Neuronal stem cell (in vitro differentiated cells): ENCODE measurements at regions not wholly inside any gene's neighbourhood (a gene's known extent, or its start where the extent isn't known, plus 50 kb on each side); places are given as distances from the start of the nearest gene placed in this dataset.
"Not testable (repeated sequence)": the region's sequence is repeated elsewhere in the genome, so short reads cannot be mapped to it uniquely, and the experiment has no call there.

ENCODE experiments used
- DNase-seq: peaks from one replicate; pipeline ENCODE4 v3.0.0-alpha.2; 2013; ENCODE audit warnings: low spot score
- H2AFZ ChIP-seq: one replicate; pipeline ENCODE4 v1.6.1; 2013; ENCODE audit warnings: mild to moderate bottlenecking, low read length, inconsistent platforms
- H2AK5ac ChIP-seq: 2 replicates; pipeline ENCODE4 v1.6.1; 2013; ENCODE audit warnings: low read depth, mild to moderate bottlenecking, inconsistent platforms, low read length, moderate library complexity, mixed read lengths
- H2BK120ac ChIP-seq: 2 replicates; pipeline ENCODE4 v1.6.1; 2013; ENCODE audit warnings: low read depth, mild to moderate bottlenecking, inconsistent platforms, low read length, moderate library complexity, mixed read lengths
- H2BK12ac ChIP-seq: one replicate; pipeline ENCODE4 v1.6.1; 2013; ENCODE audit warnings: low read length, inconsistent platforms
- H2BK15ac ChIP-seq: 2 replicates; pipeline ENCODE4 v1.6.1; 2013; ENCODE audit warnings: mild to moderate bottlenecking, low read length, inconsistent platforms, mixed read lengths
- H2BK5ac ChIP-seq: one replicate; pipeline ENCODE4 v1.6.1; 2013; ENCODE audit warnings: inconsistent platforms, mild to moderate bottlenecking, low read length, moderate library complexity
- H3K14ac ChIP-seq: one replicate; pipeline ENCODE4 v1.6.1; 2013; ENCODE audit warnings: low read length, inconsistent platforms
- H3K18ac ChIP-seq: 2 replicates; pipeline ENCODE4 v1.6.1; 2013; ENCODE audit warnings: low read length, inconsistent platforms
- H3K23ac ChIP-seq: 2 replicates; pipeline ENCODE4 v1.6.1; 2013; ENCODE audit warnings: low read depth, mild to moderate bottlenecking, mixed read lengths, low read length, inconsistent platforms; ENCODE audit not compliant: poor library complexity
- H3K27ac ChIP-seq: replicated peaks from 3 replicates; pipeline ENCODE4 v1.5.1; 2013; ENCODE audit warnings: low read length, inconsistent platforms
- H3K27me3 ChIP-seq, 3 experiments: 2 replicates each; pipeline ENCODE4 v1.6.1; 2013; ENCODE audit warnings: low read length in 3 of 3, mild to moderate bottlenecking in 2 of 3, inconsistent platforms in 1 of 3, low read depth in 1 of 3, mixed read lengths in 1 of 3, moderate library complexity in 1 of 3; ENCODE audit not compliant: control insufficient read depth in 3 of 3, insufficient read depth in 3 of 3
- H3K36me3 ChIP-seq, 2 donors: replicated peaks in 1 of 2; 2 replicates each; pipeline ENCODE4 v1.6.1; 2013; ENCODE audit warnings: low read length in 2 of 2; ENCODE audit not compliant: control insufficient read depth in 2 of 2, insufficient read depth in 2 of 2
- H3K4ac ChIP-seq: 2 replicates; pipeline ENCODE4 v1.6.1; 2013; ENCODE audit warnings: inconsistent platforms, mild to moderate bottlenecking, low read length, moderate library complexity
- H3K4me1 ChIP-seq, 2 donors: 1 replicate in 1 of 2; 2 replicates in 1 of 2; pipeline ENCODE4 v1.6.1; 2013; ENCODE audit warnings: low read length in 2 of 2, low read depth in 1 of 2; ENCODE audit not compliant: control insufficient read depth in 2 of 2, insufficient read depth in 1 of 2
- H3K4me2 ChIP-seq: one replicate; pipeline ENCODE4 v1.6.1; 2013; ENCODE audit warnings: mild to moderate bottlenecking, low read length, inconsistent platforms; ENCODE audit not compliant: insufficient read depth, poor library complexity, severe bottlenecking
- H3K4me3 ChIP-seq, 2 donors: 2 replicates each; pipeline ENCODE4 v1.5.1; 2013; ENCODE audit warnings: low read length in 2 of 2, mild to moderate bottlenecking in 2 of 2, inconsistent platforms in 1 of 2, moderate library complexity in 1 of 2
- H3K79me1 ChIP-seq: one replicate; pipeline ENCODE4 v1.6.1; 2013; ENCODE audit warnings: low read depth, mild to moderate bottlenecking, inconsistent platforms, low read length, moderate library complexity
- H3K9ac ChIP-seq: one replicate; pipeline ENCODE4 v1.6.1; 2013; ENCODE audit warnings: mild to moderate bottlenecking, low read depth, low read length, inconsistent platforms; ENCODE audit not compliant: poor library complexity
- H3K9me3 ChIP-seq, 2 donors: replicated peaks in 1 of 2; 2 replicates each; pipeline versions ENCODE3 to v1.6.1; 2013; ENCODE audit warnings: low read length in 2 of 2, mild to moderate bottlenecking in 2 of 2, inconsistent platforms in 1 of 2, low read depth in 1 of 2, mixed read lengths in 1 of 2, moderate library complexity in 1 of 2; ENCODE audit not compliant: control insufficient read depth in 2 of 2, insufficient read depth in 1 of 2
- H4K8ac ChIP-seq: one replicate; pipeline ENCODE4 v1.6.1; 2013; ENCODE audit warnings: low read depth, mild to moderate bottlenecking, inconsistent platforms, low read length, moderate library complexity
- H4K91ac ChIP-seq: one replicate; pipeline ENCODE4 v1.6.1; 2013; ENCODE audit warnings: low read length, low read depth, mild to moderate bottlenecking, inconsistent platforms; ENCODE audit not compliant: poor library complexity
- WGBS, 2 donors: extraction: QIAGEN DNeasy Blood & Tissue Kit; methylation state at CpG; one replicate each; pipeline ENCODE4 v1.1.7; 2013; ENCODE audit warnings: missing lambda C conversion rate in 2 of 2, mixed read lengths in 1 of 2; ENCODE audit not compliant: insufficient read length in 2 of 2, insufficient replicate concordance in 1 of 2; ENCODE audit errors: extremely low coverage in 2 of 2; 5-methylcytosine and 5-hydroxymethylcytosine counted together

DNA sequence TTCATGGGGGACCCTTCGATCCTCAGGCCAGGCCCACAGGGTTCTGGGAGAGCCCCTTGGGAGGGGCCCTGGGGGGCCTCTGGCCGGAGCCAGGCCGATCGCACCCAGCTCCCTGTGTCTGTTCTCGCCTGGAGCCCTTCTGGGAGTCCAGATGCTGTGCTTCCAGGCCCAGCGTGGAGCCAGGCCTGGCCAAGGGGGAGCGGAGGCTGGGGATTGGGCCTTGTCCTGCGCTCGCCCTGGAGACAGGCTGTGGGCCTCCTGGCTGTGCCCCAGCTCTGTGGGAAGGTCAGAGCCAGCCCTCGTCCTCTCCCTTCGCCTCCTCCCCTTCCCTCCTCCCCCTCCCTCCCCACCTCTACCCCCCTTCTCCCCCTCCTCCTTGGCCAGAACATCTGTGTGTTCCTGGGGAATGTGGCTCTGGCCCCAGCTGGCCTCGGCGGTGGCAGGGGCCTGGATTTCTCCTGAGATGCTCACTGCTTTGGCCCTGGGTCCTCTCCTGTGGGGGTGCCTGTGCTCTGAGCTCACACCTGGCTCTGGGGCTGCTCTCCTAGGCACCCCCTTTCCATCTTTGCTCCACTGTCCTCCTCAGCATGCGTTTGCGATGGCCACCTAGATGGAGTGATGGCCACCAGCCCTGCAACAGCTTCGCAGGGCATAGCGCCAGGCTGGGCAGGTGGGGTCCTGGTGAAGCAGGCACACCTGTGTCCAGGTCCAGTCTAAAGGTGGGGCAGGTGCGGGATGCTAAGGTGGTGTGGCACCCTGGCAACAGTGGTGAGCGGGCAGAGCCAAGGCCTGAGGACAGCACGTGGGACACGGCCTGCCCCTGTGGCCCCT lies 90.6 kb upstream of the CIBAR2 start:
- H3K36me3 ChIP-seq, result no peaks in the 10 kb centered on the region
- peak; percentile 48 for DNase-seq
- H3K9me3 ChIP-seq, result no peaks in the 10 kb centered on the region
- peak overlapping the region; percentile 47 for H2AFZ ChIP-seq
- H2BK120ac ChIP-seq, result peak overlapping the region; percentile 68
- H3K79me1 ChIP-seq, result no peaks in the 10 kb centered on the region
- peak overlapping the region; percentile 91 for H3K14ac ChIP-seq
- peak overlapping the region; percentile 21 to 66 for H3K4me3 ChIP-seq
- peak overlapping the region; percentile 96 for H3K4ac ChIP-seq
- peak overlapping the region; percentile 93 for H4K91ac ChIP-seq
- peak overlapping the region; percentile 82 for H3K9ac ChIP-seq
- H4K8ac ChIP-seq, result no peak overlapping the region
- peak overlapping the region; percentile 91 for H2BK15ac ChIP-seq
- H3K4me1 ChIP-seq, result peaks cover 34 to 44% of the 10 kb centered on the region in 2 donors
- H2BK5ac ChIP-seq, result peak overlapping the region; percentile 90
- peak overlapping the region; percentile 96 for H3K18ac ChIP-seq
- H3K23ac ChIP-seq, result peak overlapping the region; percentile 37
- no peaks in the 10 kb centered on the region for H3K27me3 ChIP-seq
- peak overlapping the region; percentile 36 for H3K27ac ChIP-seq
- WGBS, 2 donors, result no CpG with 5 or more reads among the region's 21 CpGs
- no peak overlapping the region for H3K4me2 ChIP-seq
- peak overlapping the region; percentile 98 for H2AK5ac ChIP-seq
- H2BK12ac ChIP-seq, result peak overlapping the region; percentile 93

GRCh38 chr16:85203462-85203813 lies 91.2 kb upstream of the CIBAR2 start:
- no peak overlapping the region for H2AFZ ChIP-seq
- no CpG with 5 or more reads among the region's 5 CpGs for WGBS, 2 donors
- no peak overlapping the region for H3K27ac ChIP-seq
- H3K4ac ChIP-seq, result peak overlapping the region; percentile 96
- peak overlapping the region; percentile 91 for H2BK15ac ChIP-seq
- H3K23ac ChIP-seq, result peak overlapping the region; percentile 37
- H2BK120ac ChIP-seq, result peak overlapping the region; percentile 68
- peak overlapping the region; percentile 96 for H3K18ac ChIP-seq
- DNase-seq, result no peak
- peak overlapping the region; percentile 91 for H3K14ac ChIP-seq
- no peak overlapping the region for H3K4me2 ChIP-seq
- H4K91ac ChIP-seq, result peak overlapping the region; percentile 93
- H3K9me3 ChIP-seq, result no peaks in the 10 kb centered on the region
- no peak overlapping the region for H3K4me3 ChIP-seq
- peak overlapping the region; percentile 93 for H2BK12ac ChIP-seq
- H2AK5ac ChIP-seq, result peak overlapping the region; percentile 98
- no peaks in the 10 kb centered on the region for H3K79me1 ChIP-seq
- H3K36me3 ChIP-seq, result no peaks in the 10 kb centered on the region
- H3K4me1 ChIP-seq, result peaks cover 37 to 48% of the 10 kb centered on the region in 2 donors
- H4K8ac ChIP-seq, result no peak overlapping the region
- H3K9ac ChIP-seq, result peak overlapping the region; percentile 82
- H2BK5ac ChIP-seq, result peak overlapping the region; percentile 90
- H3K27me3 ChIP-seq, result no peaks in the 10 kb centered on the region

DNA sequence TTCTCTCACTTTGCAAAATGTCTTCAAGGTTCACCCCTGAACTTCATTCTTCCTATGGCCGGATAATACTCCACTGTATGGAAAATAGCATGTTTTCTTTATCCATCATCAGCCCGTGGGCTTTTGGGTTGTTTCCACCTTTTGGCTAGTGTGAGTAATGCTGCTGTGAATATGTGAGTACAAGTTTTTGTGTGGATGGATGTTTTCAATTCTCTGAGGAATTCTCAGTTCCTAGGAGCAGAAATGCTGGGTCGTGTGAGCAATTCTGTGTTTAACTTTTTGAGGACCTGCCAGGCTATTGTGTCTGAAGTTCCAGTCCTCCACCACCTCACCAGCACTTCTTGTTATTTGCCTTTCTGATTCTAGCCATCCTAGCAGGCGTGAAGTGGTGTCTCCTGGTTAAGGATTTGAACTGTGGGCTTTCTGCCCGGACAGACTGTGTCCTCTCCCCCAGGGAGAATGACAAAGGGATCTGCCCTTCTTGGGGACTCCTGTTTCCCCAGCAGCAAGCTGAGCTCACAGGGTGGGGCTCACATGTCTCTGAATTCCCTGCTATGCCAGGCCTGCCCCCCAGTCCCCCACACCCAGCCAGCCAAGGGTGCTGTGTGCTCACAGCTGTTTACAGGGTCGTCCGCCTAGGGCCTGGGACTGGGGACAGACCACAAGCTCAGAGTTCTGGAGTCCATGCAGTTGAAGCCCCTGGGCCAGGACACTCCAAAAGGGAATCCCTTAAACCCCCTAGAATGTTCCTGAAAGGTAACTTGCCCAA lies 92.2 kb upstream of the CIBAR2 start:
- no peaks in the 10 kb centered on the region for H3K79me1 ChIP-seq
- H3K4me2 ChIP-seq, result no peak overlapping the region
- no peak overlapping the region for H3K4me3 ChIP-seq
- H3K14ac ChIP-seq, result no peak overlapping the region
- H4K8ac ChIP-seq, result no peak overlapping the region
- no CpG with 5 or more reads among the region's 7 CpGs for WGBS, 2 donors
- no peak overlapping the region for H2BK120ac ChIP-seq
- no peak for DNase-seq
- H4K91ac ChIP-seq, result no peak overlapping the region
- H3K23ac ChIP-seq, result no peak overlapping the region
- H2BK5ac ChIP-seq, result no peak overlapping the region
- H2AK5ac ChIP-seq, result no peak overlapping the region
- no peak overlapping the region for H2BK12ac ChIP-seq
- no peak overlapping the region for H2AFZ ChIP-seq
- H3K4ac ChIP-seq, result no peak overlapping the region
- no peaks in the 10 kb centered on the region for H3K9me3 ChIP-seq
- no peak overlapping the region for H3K9ac ChIP-seq
- peak overlapping the region; percentile 29 for H3K18ac ChIP-seq
- H3K27me3 ChIP-seq, result no peaks in the 10 kb centered on the region
- no peak overlapping the region for H2BK15ac ChIP-seq
- peaks cover 37 to 49% of the 10 kb centered on the region in 2 donors for H3K4me1 ChIP-seq
- no peak overlapping the region for H3K27ac ChIP-seq
- no peaks in the 10 kb centered on the region for H3K36me3 ChIP-seq

DNA sequence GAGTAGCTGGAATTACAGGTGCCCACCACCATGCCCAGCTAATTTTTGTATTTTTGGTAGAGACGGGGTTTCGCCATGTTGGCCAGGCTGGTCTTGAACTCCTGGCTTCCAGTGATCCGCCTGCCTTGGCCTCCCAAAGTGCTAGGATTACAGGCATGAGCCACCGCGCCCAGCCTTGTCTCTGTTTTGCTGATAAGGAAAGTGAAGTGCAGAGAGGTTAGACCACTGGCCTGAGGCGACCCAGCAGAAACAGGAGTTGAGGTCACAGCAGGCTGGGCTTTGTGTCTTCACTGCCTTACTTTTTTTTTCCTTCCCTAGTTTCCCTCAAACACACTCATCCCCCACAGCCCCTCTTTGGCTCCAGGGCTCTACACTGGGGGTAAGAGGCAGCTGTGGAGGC lies 93.0 kb upstream of the CIBAR2 start:
- not testable (repeated sequence) for H3K4me2 ChIP-seq, H2BK15ac ChIP-seq, H2BK12ac ChIP-seq, H3K79me1 ChIP-seq, DNase-seq, H3K9ac ChIP-seq, H4K8ac ChIP-seq, H2BK5ac ChIP-seq, H3K18ac ChIP-seq, H3K23ac ChIP-seq, H3K9me3 ChIP-seq, H3K27ac ChIP-seq, H2AFZ ChIP-seq, H2AK5ac ChIP-seq, H3K14ac ChIP-seq, H3K27me3 ChIP-seq, H3K4me3 ChIP-seq, H2BK120ac ChIP-seq, H4K91ac ChIP-seq, H3K4ac ChIP-seq, H3K36me3 ChIP-seq
- H3K4me1 ChIP-seq, result peaks cover 37 to 55% of the 10 kb centered on the region in 2 donors
- WGBS, 2 donors, result no CpG with 5 or more reads among the region's 6 CpGs
